Tongue (tissue), 1 donor: ENCODE measurements at regions not wholly inside any gene's neighbourhood (a gene's known extent, or its start where the extent isn't known, plus 50 kb on each side); places are given as distances from the start of the nearest gene placed in this dataset.

Experiments
- DNase-seq: peaks from one replicate; pipeline ENCODE4 v3.0.0-alpha.2; 2015

DNA sequence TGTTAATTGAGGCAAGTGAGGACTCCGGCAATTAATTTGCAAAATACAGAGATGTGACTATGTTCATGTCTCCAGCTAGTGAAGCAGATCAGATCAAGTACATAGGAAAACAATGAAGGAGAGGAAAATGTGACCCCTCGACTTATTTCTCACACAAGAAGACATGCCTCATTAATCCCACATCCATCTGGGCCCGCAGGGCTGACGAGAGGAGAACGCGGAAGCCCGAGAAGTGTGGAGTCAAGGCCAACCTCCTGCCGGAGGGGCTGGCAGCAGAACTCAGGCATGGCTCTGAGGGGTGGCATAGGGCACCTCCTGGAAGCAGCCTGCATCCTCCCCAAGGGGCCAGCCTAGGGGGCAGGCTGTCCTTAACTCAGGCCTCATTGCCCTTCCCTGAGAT is 54.4 kb downstream of the ZNF503 start:
- DNase-seq: no peak

DNA sequence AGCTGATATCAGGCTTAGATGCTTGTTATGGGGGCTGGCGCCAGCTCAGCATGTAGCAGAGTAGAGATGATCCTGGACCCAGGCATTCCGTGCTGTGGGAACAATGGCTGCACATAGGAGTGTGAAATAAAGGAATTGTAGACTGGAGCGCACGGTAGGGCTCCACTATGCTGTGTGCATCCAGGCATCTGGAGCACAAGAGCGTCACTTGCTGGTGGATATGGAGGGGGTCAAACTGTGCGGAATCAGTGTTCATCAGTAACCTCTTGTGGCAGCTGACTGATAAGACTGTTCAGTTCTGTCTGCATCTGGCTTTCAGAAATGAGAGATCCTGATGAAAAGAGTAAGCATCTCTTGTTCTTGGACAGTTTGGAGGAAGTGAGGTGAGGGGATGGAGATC is 55.8 kb downstream of the ZNF503 start:
- DNase-seq: no peak

DNA sequence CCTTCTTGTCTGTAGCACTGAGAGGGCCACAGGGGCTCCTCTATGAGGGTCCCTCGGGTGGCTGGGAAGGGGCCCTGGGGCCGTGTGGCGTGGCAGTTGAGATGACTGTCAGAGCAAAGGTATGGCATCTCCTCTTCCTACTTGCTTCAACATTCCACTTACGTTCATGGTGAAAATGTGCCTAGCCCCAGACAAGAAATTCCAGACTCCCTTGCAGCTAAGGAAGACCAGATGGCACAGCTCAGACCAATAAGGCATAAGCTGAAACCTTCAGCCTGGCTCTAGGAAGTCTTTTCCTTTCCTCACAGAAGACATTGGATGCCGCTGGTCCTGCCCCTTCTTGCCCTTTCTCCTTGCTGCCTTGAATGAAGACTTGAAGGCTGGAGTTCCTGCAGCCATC is 57.4 kb downstream of the ZNF503 start:
- no peak for DNase-seq

- no peak for DNase-seq
Measured at GRCh38 chr10:75342397-75342796, 59.2 kb downstream of the ZNF503 start.

DNA sequence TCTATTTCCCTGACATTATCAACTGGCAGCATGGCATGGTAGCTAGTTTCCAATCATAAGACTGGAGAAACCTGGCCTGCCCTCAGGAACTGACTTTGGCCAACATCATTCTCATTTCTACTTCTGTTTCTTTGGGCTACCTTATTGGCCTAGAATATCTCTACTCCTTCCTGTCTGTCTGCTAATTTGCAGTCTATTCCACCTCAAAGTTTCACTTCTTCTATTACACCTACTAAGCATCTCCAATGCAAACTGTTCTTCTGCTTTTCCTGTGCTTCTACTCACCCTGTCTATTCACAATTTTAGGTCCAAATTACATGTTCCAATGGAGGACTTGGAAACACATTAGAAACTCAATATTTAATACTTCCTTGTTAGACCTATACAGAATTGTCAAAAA is 65.6 kb downstream of the ZNF503 start:
- DNase-seq: no peak

DNA sequence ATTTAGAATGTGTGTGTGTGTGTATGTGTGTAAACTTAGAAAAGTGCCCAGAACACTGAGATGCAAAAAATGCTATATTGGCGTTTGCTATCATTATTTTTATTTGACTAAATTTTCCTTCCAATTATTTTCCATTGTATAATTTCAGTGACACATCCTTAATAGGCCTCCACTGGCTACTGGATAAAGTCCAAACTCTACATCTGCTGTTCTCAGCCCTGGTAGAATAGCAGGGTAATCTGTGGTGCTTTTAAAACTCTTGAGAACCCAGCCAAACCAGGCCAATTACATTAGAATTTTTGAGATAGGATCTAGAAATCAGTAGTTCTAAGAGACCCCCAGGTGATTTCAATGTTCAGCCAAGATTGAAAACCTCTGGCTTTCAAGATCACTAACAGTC is 66.4 kb downstream of the ZNF503 start:
- no peak for DNase-seq

DNA sequence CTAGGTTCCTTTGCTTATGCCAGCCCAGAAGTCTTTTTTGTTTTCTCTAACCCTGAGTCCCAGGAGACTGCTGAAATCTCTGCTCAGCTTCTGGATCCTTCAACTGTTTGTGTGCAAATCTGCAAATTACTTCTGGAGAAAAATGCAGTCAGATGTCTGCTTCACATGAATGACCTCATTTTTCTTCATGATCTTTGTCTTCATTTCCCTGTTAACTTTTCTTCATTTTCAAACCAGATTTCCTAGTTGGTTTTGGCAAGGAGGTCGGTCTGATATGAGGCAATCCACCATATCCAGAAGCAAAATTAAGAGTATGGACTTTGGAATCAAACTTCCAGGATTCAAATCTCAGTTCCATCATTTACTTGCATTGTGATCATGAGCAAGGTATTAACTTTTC is 66.8 kb downstream of the ZNF503 start:
- no peak for DNase-seq

DNA sequence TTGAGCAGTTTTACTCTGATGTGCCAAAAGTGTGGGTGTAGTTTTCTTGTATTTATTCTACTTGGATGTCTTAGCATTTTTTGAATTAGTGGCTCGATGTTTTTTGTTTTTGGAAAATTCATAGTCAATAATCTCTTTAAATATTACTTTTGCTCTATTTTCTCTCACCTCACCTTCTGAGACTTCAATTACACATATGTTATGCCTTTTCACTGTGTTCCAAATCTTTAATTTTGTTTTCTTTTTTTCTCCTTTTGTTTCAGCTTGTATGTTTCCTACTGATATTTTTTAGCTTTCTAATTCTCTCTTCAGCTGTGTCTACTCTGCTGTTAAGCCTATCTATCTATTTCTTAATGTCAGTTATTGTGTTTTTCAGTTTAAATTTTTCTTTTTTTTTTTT is 69.5 kb downstream of the ZNF503 start:
- no peak for DNase-seq

DNA sequence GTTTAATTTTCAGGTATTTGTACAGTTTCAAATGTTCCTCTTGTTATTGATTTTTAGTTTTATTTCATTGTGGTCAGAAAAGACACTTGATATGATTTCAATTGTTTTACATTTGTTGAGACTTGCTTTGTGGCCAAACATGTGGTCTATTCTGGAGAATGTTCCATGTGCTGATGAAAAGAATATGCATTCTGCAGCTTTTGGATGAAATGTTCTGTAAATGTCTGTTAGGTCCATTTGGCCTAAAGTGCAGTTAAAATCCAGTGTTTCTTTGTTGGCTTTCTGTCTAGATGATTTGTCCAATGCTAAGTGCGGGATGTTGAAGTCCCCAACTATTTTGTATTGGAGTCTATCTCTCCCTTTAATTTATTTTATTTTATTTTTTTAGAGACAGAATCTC is 70.5 kb downstream of the ZNF503 start:
- peak; percentile 16 for DNase-seq

- DNase-seq: no peak
Measured at GRCh38 chr10:75329190-75329745, 72.3 kb downstream of the ZNF503 start.

DNA sequence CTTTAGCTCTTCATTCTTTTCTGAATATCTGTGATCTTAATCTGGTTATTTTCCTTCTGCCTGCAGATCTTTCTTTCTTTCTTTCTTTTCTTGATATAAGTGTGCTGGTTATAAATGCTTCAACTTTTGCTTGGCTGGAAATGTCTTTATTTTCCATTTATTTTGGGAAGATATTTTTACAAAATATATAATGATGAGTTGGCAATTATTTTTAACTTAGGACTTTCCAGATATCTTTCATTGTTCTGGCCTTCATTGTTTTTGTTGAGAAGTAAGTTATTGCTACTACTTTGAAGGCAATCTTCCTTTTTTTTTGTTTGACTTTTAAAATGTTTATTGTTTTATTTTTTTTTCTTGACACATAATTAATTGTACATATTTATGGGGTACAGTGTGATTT is 75.3 kb downstream of the ZNF503 start:
- DNase-seq: no peak

GRCh38 chr10:75319274-75319673 is 82.3 kb downstream of the ZNF503 start:
- no peak for DNase-seq

DNA sequence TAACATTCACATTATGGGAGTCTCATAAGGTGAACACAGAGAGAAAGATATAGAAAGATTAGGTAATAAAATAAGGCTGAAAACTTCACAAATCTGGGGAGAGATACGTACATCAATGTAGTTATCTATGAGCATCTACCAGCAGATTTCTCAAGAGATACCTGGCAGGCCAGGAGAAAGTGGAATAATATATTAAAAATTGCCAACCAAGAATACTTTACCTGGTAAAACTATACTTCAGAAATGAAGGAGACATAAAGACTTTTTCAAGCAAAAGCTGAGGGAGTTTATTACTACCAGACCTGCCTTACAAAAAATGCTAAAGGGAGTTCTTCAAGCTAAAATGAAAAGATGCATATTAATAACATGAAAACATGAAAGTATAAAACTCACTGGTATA is 78.8 kb upstream of the COMTD1 start:
- no peak for DNase-seq

DNA sequence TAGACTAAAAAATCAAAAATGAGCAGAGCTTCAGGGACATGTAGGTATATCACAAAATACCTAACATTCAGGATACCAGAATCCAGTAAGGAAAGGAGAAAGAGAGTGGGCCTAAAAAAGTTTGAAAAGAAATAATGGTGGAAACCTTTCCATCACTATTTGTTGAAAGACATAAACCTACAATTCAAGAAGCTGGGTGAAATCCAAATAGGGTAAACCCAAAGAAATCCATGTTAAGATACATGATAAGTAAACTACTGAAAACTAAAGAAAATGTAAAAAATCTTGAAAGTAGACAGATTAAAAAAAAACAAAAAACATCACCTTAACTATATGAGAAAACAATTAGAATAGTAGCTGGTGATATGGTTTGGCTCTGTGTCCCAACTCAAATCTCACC is 76.7 kb upstream of the COMTD1 start:
- no peak for DNase-seq

DNA sequence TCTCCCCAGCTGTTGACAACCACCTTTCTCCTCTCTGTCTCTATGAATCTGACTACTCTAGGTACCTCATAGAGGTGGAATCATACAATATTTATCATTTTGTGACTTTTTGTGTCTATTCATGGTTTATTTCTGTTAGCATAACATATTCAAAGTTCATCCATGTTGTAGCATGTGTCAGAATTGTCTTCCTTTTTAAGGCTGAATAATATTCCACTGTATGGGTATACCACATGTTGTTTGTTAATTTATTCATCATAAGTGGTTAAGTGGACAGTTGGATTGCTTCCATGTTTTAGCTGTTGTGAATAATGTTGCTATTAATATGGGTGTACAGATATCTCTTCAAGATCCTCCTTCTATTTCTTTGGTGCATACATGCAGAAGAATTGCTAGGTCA is 69.9 kb upstream of the COMTD1 start:
- no peak for DNase-seq

DNA sequence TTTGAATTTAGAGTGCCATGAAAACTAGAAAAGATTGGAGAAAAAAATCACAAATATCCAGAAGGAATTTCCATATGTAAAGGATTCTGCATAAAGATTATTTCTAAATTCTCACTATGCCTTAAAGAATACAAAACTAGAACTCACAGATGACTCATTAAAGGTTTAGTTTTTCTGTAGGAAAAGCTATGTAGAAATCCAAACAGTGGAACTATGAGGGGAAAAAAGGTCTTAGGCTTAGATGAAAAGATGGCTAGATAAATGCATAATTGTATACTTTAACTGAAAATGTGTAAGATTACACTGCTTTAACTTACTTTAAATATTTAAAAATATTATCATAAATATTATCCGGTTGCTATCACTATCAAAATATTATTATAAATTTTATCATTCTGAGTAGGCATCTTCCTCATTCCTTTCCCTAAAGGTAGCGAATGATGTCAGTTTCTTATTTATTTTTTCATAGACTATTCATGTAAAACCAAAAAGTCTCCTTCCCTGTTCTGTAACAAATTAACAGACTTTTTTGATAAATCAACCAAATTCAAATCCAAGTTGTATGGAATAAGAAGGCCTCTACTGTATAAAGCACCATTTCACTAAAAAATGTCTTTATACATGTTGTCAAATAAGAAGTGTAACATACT is 69.1 kb upstream of the COMTD1 start:
- DNase-seq: no peak

GRCh38 chr10:75304313-75304712 is 68.6 kb upstream of the COMTD1 start:
- DNase-seq: no peak

DNA sequence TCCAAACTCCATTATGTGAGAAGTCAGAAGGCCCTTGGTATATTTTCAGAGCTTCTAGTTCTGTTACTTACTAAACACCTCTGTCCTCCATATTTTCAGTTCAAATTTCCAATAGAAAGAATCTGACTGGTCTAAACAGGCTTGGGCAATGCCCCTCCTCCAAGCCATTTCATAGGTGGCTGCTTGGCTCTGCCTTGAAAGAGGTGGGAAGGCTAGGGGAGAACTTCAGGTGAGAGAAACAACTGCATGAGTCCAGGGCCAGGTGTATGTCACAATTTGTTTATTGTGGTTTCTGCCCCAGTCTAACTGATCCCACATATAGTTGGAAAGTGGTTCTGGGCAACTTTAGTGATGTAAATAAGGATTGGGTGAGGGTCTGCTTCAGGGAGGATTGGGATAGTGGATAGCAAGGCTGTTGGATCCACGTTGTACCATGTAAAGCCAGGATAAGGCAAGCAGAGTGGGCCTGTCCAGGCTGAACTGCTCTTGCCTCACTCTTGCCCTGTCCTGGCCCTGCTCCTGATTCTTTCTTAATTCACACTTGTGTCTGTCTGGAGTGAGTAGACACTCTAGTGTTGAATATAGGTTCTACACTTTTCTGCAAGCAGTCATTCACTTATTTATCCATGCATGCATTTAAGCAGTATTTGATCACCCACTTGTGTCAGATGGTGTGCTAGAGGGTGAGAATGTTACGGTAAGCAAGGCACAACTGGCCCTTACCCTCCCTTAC is 67.5 kb upstream of the COMTD1 start:
- DNase-seq: no peak

- no peak for DNase-seq
Measured at GRCh38 chr10:75302029-75302428, 66.3 kb upstream of the COMTD1 start.

- DNase-seq: no peak
Measured at GRCh38 chr10:75297021-75297599, 61.4 kb upstream of the COMTD1 start.

DNA sequence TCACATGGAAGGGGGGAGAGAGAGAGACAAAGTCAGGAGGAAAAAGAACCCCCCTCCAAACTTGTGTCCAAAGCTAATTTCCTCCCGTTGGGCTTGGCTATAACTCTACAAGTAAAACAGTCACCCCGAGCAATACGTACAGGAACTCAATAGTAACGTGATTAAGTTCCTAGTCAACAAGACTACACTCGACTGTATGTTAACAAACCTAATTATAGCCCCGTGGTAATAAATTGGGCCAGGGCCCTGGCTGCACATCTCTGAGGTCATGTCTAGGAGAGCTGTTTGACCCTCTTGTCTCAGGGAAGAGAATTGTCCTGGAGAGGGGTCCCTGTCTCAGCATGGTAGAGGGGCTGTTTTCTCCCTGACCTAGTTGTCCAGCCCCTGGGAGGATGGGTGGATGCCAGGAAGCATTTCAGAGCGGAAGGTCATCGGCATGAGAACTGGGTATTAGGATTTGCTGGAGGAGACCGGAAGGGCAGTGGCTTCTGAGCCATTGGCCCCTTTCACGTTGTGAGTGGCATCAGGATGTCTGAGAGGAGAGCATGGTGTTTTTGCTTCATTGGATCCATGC is 60.2 kb upstream of the COMTD1 start:
- peak; percentile 58 for DNase-seq

DNA sequence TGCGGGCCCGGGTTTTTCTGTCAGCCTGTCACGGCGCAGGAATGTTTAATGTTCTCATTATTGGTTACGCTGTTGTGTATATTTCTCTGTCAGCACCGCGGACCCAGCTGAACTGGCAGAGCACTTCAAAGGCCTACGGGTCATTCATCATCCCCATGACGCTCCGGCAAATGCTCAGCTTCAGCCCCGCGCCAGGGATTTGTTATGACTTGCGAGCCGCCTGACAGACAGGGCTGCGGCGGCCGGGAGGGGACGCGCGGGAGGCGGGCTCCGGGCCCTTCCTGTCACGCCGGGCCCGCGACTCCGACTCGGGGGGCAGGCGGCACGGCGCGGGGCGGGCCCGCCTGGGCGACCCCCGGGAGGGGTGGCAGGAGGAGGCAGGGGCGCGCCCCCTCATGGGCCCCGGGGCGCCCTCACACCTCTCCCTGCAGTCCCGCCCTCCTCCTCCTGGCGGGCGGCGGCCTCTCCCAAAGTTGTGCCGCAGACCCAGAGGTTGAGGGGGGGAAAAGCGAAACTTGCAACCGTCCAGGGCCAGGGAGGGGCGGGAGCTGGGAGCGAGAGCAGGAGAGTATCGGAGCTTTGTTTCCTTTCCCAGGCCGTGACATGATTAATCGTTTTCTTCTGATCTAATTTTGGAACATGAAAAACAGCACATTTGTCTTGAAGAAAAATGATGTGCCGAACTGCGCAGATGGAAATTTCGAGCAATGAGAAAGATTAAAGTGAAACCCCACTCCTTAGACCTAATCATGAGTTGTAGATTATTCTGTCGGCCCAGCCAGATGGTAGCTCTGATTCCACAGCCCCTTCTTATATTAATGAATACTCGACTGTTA is 59.3 kb upstream of the COMTD1 start:
- DNase-seq: peak; percentile 92

GRCh38 chr10:75294518-75294865 is 58.7 kb upstream of the COMTD1 start:
- DNase-seq: no peak
